ENCODE measurements at regions not wholly inside any gene's neighbourhood (a gene's known extent, or its start where the extent isn't known, plus 50 kb on each side); places are given as distances from the start of the nearest gene placed in this dataset.
"Not testable (repeated sequence)": the region's sequence is repeated elsewhere in the genome, so short reads cannot be mapped to it uniquely, and the experiment has no call there.

- no peak for DNase-seq (ENCODE audit: extremely low read depth, low read depth)
- no peak for TF ChIP-seq CTCF (IDR thresholded peaks at IDR 0.05; ENCODE audit: low read depth, low read length)
These were observed 148.5 kb upstream of the RPS23 start for GRCh38 chr5:82426464-82427154.

- DNase-seq (ENCODE audit: extremely low read depth, low read depth): no peak
- TF ChIP-seq CTCF (IDR thresholded peaks at IDR 0.05; ENCODE audit: low read depth, low read length): no peak
These were observed 147.4 kb upstream of the RPS23 start for GRCh38 chr5:82425591-82425990.

GRCh38 chr5:82424211-82424610 is 146.1 kb upstream of the RPS23 start:
- no peak for TF ChIP-seq CTCF (IDR thresholded peaks at IDR 0.05; ENCODE audit: low read depth, low read length)
- no peak for DNase-seq (ENCODE audit: extremely low read depth, low read depth)

DNA sequence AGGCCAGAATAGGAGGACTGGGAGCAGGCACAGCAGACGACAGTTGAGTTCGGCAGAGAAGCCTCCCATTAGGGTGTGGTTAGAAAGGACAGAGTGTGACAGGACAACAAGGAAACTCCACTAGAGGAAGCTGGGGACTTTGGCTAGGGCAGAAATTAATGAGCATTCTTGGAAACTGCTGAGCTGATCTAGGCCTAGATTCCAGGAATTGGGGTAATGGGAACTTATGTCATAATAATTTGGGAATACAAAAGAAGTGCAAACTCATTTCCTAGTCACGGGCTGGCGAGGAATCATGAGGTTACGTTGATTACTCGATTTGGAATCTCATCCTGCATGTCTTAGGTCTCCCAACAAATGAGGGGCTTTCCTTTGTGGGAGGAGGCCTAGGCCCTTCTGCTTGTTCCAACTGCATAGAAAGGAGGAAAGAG is 144.6 kb upstream of the RPS23 start:
- DNase-seq (ENCODE audit: extremely low read depth, low read depth): no peak
- no peak for TF ChIP-seq CTCF (IDR thresholded peaks at IDR 0.05; ENCODE audit: low read depth, low read length)

- TF ChIP-seq CTCF (IDR thresholded peaks at IDR 0.05; ENCODE audit: low read depth, low read length): no peak
- no peak for DNase-seq (ENCODE audit: extremely low read depth, low read depth)
These were observed 144.0 kb upstream of the RPS23 start for GRCh38 chr5:82422001-82422740.

DNA sequence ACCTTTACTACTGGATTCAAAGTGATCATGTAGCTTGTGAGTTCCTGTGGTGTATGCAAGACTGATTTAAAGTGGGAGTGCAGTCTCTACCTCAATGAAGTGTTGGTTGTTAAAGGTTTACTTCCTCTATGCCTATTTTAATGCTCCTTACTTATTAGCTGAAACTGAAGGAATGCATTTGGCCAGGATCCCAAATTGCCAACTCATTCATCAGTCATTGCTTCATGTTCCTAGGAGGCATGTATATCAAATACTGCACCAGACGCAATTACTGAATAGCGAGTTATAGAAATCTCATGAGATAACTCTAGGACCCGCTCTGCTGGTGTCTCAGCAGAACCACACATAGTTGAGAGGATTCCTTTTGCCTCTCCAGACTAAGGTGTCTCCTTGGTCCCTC is 143.0 kb upstream of the RPS23 start:
- TF ChIP-seq CTCF (IDR thresholded peaks at IDR 0.05; ENCODE audit: low read depth, low read length): no peak
- no peak for DNase-seq (ENCODE audit: extremely low read depth, low read depth)

- DNase-seq (ENCODE audit: extremely low read depth, low read depth): not testable (repeated sequence)
These were observed 142.4 kb upstream of the RPS23 start for GRCh38 chr5:82420524-82420923.

All from AG09319 (cell line).